SU-DHL-6 (cell line): ENCODE measurements at regions not wholly inside any gene's neighbourhood (a gene's known extent, or its start where the extent isn't known, plus 50 kb on each side); places are given as distances from the start of the nearest gene placed in this dataset.

ENCODE experiments used
- H2AFZ ChIP-seq: fragments of 200-600 bp; sonication (generic); 2 replicates; pipeline ENCODE4 v1.6.1; 2014; ENCODE audit warnings: low read depth, mild to moderate bottlenecking, moderate library complexity, mixed read lengths, antibody characterized with exemption, low read length; ENCODE audit not compliant: severe bottlenecking
- H3F3A ChIP-seq: fragments of 200-600 bp; shearing (Covaris generic); 2 replicates; pipeline ENCODE4 v1.6.0; 2016; ENCODE audit warnings: antibody characterized with exemption, mild to moderate bottlenecking; ENCODE audit not compliant: insufficient read depth
- H3K27ac ChIP-seq: fragments of 200-600 bp; sonication (generic); 2 replicates; pipeline ENCODE4 v1.5.1; 2016; ENCODE audit warnings: low read depth, mild to moderate bottlenecking, low read length, moderate library complexity, mixed read lengths
- H3K27me3 ChIP-seq: fragments of 200-600 bp; sonication (generic), shearing (Covaris generic); 2 replicates; pipeline ENCODE4 v1.6.0; 2014; ENCODE audit warnings: mild to moderate bottlenecking, low read length
- H3K36me3 ChIP-seq: fragments of 200-600 bp; sonication (generic); 2 replicates; pipeline ENCODE4 v1.6.1; 2014; ENCODE audit warnings: mild to moderate bottlenecking, low read length, mixed read lengths
- H3K4me2 ChIP-seq: fragments of 300-600, 200-600 bp; shearing (Covaris generic), sonication (generic); 2 replicates; pipeline ENCODE4 v1.6.0; 2014; ENCODE audit warnings: low read length, low read depth, mild to moderate bottlenecking; ENCODE audit not compliant: poor library complexity, severe bottlenecking
- H3K4me3 ChIP-seq: fragments of 200-600 bp; sonication (generic); 2 replicates; pipeline ENCODE4 v1.5.1; 2014; ENCODE audit warnings: antibody characterized with exemption, low read length, mild to moderate bottlenecking, mixed read lengths; ENCODE audit not compliant: insufficient read depth, poor library complexity, severe bottlenecking
- H3K79me2 ChIP-seq: fragments of 200-600 bp; sonication (generic); 2 replicates; pipeline ENCODE4 v1.6.1; 2014; ENCODE audit warnings: mild to moderate bottlenecking, low read length, moderate library complexity; ENCODE audit not compliant: insufficient read depth
- H3K9ac ChIP-seq: fragments of 200-600 bp; sonication (generic); 2 replicates; pipeline ENCODE4 v1.7.0; 2014; ENCODE audit warnings: mild to moderate bottlenecking, low read length
- H3K9me2 ChIP-seq: fragments of 200-600 bp; sonication (generic); replicated peaks from 2 replicates; pipeline ENCODE4 v1.6.1; 2014; ENCODE audit warnings: low read length; ENCODE audit not compliant: insufficient read depth
- H3K9me3 ChIP-seq: fragments of 200-600 bp; sonication (generic); 2 replicates; pipeline ENCODE4 v1.6.1; 2014; ENCODE audit warnings: low read length, mixed read lengths; ENCODE audit not compliant: insufficient read depth
- H4K20me1 ChIP-seq: fragments of 200-600 bp; sonication (generic); 2 replicates; pipeline ENCODE4 v1.6.1; 2014; ENCODE audit warnings: low read depth, mild to moderate bottlenecking, antibody characterized with exemption, low read length, moderate library complexity, mixed read lengths
- CTCF ChIP-seq: fragments of 200-600 bp; sonication (generic); IDR thresholded peaks from one replicate; pipeline ENCODE4 v1.5.1; 2017; ENCODE audit warnings: antibody characterized with exemption, mild to moderate bottlenecking, low read length, moderate library complexity; ENCODE audit not compliant: insufficient read depth, poor library complexity, severe bottlenecking
- EZH2phosphoT487 ChIP-seq: fragments of 200-600 bp; sonication (generic), shearing (Covaris generic); conservative IDR thresholded peaks from 2 replicates; pipeline ENCODE4 v1.6.1; 2018; ENCODE audit warnings: mild to moderate bottlenecking, antibody characterized with exemption, low read length, moderate library complexity, mixed read lengths

DNA sequence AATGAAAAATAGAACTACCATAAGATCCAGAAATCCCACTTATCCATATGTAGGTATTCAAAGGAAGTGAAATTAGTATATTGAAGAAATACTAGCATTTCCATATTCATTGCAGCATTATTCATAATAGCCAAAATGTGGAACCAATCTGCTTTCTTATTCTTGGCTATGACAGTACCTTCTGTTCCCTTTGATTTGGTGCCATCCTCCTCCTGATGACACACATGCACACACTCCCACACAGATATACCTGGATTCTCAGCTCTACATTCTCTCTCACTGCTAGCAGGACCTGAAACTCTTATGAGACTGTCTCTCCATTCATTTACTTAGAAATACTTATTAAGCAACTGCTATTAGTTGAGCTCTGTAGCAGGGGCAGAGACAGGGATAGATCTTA is 582.6 kb upstream of the TENM4 start:
- Histone ChIP-seq H3K36me3 (no peaks in the 10 kb centered on the region), H3K27ac (no peak overlapping the region), H3K9me3 (no peaks in the 10 kb centered on the region), H3F3A (no peaks in the 10 kb centered on the region), H3K4me3 (no peak overlapping the region), H2AFZ (no peak overlapping the region), H3K79me2 (no peaks in the 10 kb centered on the region), H3K9ac (no peak overlapping the region), H3K9me2 (no peaks in the 10 kb centered on the region), H3K4me2 (no peak overlapping the region), H4K20me1 (no peaks in the 10 kb centered on the region), H3K27me3 (no peaks in the 10 kb centered on the region)
- TF ChIP-seq CTCF = no peak
- TF ChIP-seq EZH2phosphoT487 = no peak

GRCh38 chr11:80010536-80010935 is 569.7 kb upstream of the TENM4 start:
- no peaks in the 10 kb centered on the region for H3K9me3 ChIP-seq
- no peak for TF ChIP-seq CTCF
- TF ChIP-seq EZH2phosphoT487 = no peak
- H3K27ac ChIP-seq = no peak overlapping the region
- H3K4me3 ChIP-seq = no peak overlapping the region
- no peaks in the 10 kb centered on the region for H3K79me2 ChIP-seq
- no peaks in the 10 kb centered on the region for H3K36me3 ChIP-seq
- H3K9ac ChIP-seq = no peak overlapping the region
- no peaks in the 10 kb centered on the region for H4K20me1 ChIP-seq
- H3K27me3 ChIP-seq = no peaks in the 10 kb centered on the region
- H2AFZ ChIP-seq = no peak overlapping the region
- H3K9me2 ChIP-seq = no peaks in the 10 kb centered on the region
- no peaks in the 10 kb centered on the region for H3F3A ChIP-seq
- H3K4me2 ChIP-seq = no peak overlapping the region

DNA sequence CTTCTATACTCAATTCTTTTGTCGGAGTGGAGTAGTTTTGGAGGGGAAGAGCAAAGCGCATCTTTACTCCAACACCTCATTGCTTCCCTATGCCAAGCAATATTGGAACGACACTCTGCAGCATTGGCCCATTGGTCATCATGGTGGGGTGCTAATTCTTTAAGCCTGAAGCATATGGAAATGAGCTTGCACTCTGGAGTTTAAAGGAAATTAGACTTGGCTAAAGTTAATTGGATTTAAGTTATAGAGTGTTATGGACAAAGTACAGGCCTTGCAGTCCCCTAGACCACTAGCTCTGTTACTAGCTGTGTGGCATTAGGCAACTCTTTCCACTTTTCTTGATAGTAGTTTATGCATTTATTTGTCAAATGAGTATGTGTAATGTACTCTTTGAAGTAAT is 568.3 kb upstream of the TENM4 start:
- Histone ChIP-seq H3K36me3 (no peaks in the 10 kb centered on the region), H3K4me3 (no peak overlapping the region), H3K27me3 (no peaks in the 10 kb centered on the region), H3K9me2 (no peaks in the 10 kb centered on the region), H3K27ac (no peak overlapping the region), H3K9me3 (no peaks in the 10 kb centered on the region), H3K79me2 (no peaks in the 10 kb centered on the region), H3K4me2 (no peak overlapping the region), H4K20me1 (no peaks in the 10 kb centered on the region), H3K9ac (no peak overlapping the region), H3F3A (no peaks in the 10 kb centered on the region), H2AFZ (no peak overlapping the region)
- TF ChIP-seq CTCF (no peak), EZH2phosphoT487 (no peak)

- TF ChIP-seq CTCF (no peak), EZH2phosphoT487 (no peak)
- Histone ChIP-seq H3K4me2 (no peak overlapping the region), H3K27me3 (no peaks in the 10 kb centered on the region), H3K9me2 (no peaks in the 10 kb centered on the region), H3K27ac (no peak overlapping the region), H3F3A (no peaks in the 10 kb centered on the region), H3K9ac (no peak overlapping the region), H3K4me3 (no peak overlapping the region), H3K9me3 (no peaks in the 10 kb centered on the region), H4K20me1 (no peaks in the 10 kb centered on the region), H2AFZ (no peak overlapping the region), H3K36me3 (no peaks in the 10 kb centered on the region), H3K79me2 (no peaks in the 10 kb centered on the region)
Observed at GRCh38 chr11:80007616-80008015, 566.8 kb upstream of the TENM4 start.
